ENCODE measurements at regions not wholly inside any gene's neighbourhood (a gene's known extent, or its start where the extent isn't known, plus 50 kb on each side); places are given as distances from the start of the nearest gene placed in this dataset.

DNA sequence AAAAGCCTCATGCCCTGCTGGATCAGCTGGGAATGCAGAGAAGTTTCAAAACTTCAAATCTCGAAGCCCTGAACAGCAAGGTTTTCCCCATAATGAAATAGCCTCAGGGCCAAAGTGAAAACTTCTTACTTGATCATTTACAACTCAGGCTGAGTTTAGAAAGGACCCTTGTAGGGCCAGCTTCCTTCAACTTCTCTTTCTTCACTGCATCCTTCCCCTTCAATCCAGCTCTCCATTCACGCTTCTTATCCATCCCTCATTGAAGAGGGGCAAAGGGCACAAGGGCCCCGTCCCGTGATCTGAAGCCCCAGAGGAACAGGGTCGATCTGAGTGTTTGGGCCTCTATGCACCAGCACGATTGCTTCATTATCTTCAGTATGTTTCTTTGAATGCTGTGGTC is 392.2 kb upstream of the CELF2 start:
- TF ChIP-seq, protein P1, sequence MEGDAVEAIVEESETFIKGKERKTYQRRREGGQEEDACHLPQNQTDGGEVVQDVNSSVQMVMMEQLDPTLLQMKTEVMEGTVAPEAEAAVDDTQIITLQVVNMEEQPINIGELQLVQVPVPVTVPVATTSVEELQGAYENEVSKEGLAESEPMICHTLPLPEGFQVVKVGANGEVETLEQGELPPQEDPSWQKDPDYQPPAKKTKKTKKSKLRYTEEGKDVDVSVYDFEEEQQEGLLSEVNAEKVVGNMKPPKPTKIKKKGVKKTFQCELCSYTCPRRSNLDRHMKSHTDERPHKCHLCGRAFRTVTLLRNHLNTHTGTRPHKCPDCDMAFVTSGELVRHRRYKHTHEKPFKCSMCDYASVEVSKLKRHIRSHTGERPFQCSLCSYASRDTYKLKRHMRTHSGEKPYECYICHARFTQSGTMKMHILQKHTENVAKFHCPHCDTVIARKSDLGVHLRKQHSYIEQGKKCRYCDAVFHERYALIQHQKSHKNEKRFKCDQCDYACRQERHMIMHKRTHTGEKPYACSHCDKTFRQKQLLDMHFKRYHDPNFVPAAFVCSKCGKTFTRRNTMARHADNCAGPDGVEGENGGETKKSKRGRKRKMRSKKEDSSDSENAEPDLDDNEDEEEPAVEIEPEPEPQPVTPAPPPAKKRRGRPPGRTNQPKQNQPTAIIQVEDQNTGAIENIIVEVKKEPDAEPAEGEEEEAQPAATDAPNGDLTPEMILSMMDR (IDR thresholded peaks at IDR 0.05; ENCODE audit: borderline replicate concordance, control extremely low read depth, extremely low read depth, insufficient read depth, missing control alignments), result no peak
- in situ Hi-C loops (cut with MboI; ENCODE audit: low sequenced_read_pairs, unreplicated experiment), result no loop called here
- no peak for DNase-seq (ENCODE audit: low spot score)

DNA sequence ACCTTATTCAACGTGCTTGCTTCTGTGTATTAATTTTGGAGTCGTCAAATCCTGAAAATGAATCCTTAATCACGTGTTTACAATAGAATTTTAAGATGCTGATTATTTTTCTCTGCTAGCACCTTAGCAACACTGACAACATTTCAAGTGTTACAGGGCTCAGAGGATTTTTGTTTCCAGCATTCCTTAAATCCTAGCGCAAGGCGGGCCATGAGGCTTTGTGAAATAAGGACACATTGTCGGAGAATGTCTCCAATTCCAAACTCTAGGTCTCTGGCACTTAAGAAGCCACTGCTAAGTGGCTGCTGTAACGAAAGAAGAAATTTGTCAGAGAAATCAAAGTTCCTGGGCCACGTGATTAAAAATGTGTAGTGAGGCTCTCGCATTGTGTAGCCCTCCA is 390.9 kb upstream of the CELF2 start:
- in situ Hi-C loops (cut with MboI; ENCODE audit: low sequenced_read_pairs, unreplicated experiment), result no loop called here
- DNase-seq (ENCODE audit: low spot score), result no peak
- TF ChIP-seq, protein P1 (IDR thresholded peaks at IDR 0.05; ENCODE audit: borderline replicate concordance, control extremely low read depth, extremely low read depth, insufficient read depth, missing control alignments), result no peak

DNA sequence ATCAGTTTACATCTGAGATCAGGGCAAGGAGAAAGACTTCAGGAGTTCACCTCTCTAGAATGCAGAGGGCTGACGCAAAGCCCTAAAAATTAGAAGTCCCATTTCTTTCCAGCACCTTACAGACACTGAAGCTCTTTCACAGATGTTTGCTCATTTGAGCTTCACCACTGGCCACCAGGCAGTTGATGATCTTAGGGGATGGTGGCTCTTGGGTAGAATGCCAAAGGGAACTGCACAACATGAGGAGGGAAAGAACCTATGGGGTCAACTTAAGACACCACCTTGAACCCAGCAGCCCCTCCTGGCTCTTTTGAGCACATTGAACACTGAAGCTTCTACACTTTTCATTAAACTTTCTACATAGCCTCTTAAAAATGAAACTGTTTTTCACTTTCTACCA is 390.3 kb upstream of the CELF2 start:
- no peak for DNase-seq (ENCODE audit: low spot score)
- in situ Hi-C loops (cut with MboI; ENCODE audit: low sequenced_read_pairs, unreplicated experiment), result no loop called here
- TF ChIP-seq, protein P1 (IDR thresholded peaks at IDR 0.05; ENCODE audit: borderline replicate concordance, control extremely low read depth, extremely low read depth, insufficient read depth, missing control alignments), result no peak

DNA sequence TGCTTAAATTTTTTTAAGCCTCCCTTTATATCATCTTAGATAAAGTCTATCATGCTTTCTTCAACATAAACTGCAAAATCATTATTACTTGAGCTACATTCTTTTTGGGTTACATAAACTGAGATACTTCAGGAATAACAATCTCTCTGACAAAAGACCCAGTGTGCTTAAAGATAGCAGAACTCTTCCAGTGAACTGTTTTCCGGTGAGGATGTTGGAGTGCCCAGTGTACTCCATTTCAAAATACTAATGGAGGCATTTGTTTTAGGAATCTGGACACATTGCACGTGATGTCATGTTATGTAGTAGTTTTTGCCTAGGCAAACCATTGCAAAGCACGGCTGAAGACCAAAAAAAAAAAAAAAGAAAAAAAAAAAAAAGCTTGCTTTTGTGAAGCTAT is 388.2 kb upstream of the CELF2 start:
- in situ Hi-C loops (cut with MboI; ENCODE audit: low sequenced_read_pairs, unreplicated experiment), result no loop called here
- no peak for DNase-seq (ENCODE audit: low spot score)
- TF ChIP-seq, protein P1 (IDR thresholded peaks at IDR 0.05; ENCODE audit: borderline replicate concordance, control extremely low read depth, extremely low read depth, insufficient read depth, missing control alignments), result no peak

DNA sequence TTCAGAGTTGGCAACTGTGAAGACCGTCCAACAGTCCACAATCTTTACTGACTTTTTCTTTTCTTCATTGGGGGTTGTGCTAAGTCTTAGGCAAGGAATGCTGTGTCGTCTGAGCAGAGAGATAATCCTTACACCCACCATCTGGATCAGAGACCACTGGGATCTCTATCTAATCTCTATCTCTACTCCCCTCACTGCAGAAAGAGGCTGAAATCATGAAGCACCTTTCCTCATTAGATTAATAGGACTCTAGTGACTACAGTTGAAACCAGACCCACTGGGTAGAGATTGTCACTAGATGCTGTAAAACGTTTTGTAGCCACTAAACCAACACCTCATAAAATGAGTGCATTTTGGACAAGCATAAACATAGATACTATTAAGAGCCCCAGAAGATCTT is 387.4 kb upstream of the CELF2 start:
- DNase-seq (ENCODE audit: low spot score), result no peak
- in situ Hi-C loops (cut with MboI; ENCODE audit: low sequenced_read_pairs, unreplicated experiment), result no loop called here
- TF ChIP-seq, protein P1 (IDR thresholded peaks at IDR 0.05; ENCODE audit: borderline replicate concordance, control extremely low read depth, extremely low read depth, insufficient read depth, missing control alignments), result no peak

DNA sequence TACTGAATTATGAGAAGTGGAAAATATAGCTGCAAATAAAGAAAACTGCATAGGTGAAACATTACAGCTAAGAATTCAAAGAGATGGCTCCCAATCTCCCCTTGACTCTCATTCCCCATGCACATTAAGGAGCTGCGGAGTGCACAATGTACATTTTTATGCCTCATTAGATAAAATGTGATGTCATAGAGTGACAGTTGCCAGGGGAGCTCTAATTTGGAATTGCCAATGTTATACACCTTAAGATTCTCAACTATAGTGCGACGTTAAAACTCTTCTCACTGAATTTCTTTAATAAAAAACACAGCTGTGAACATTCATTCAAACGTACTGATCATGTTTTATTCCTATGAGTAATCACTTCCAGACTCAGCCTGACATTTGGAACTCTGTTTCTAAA is 386.9 kb upstream of the CELF2 start:
- in situ Hi-C loops (cut with MboI; ENCODE audit: low sequenced_read_pairs, unreplicated experiment), result no loop called here

More for the DNA sequence above, 386.9 kb upstream of the CELF2 start:
- TF ChIP-seq, protein P1 (IDR thresholded peaks at IDR 0.05; ENCODE audit: borderline replicate concordance, control extremely low read depth, extremely low read depth, insufficient read depth, missing control alignments), result no peak
- no peak for DNase-seq (ENCODE audit: low spot score)
